WTC11 (cell line): ENCODE measurements at regions not wholly inside any gene's neighbourhood (a gene's known extent, or its start where the extent isn't known, plus 50 kb on each side); places are given as distances from the start of the nearest gene placed in this dataset.

Source experiments
- ATAC-seq: fragments of 200-7000 bp; cut with Tn5 transposase; 2 replicates; pipeline ENCODE4 v1.10.0; 2021; ENCODE audit warnings: mild to moderate bottlenecking, moderate library complexity
- CTCF ChIA-PET: fragments of 300-600 bp; sonication (Branson Sonifier 250); formaldehyde crosslinking; loops from one replicate; lab custom pipeline; 2021; ENCODE audit warnings: antibody characterized with exemption; lab: Charles Lee
- POLR2A ChIA-PET: fragments of 350-600 bp; sonication (Branson Sonifier 250); formaldehyde crosslinking; loops from one replicate; lab custom pipeline; 2021; ENCODE audit warnings: antibody characterized with exemption; lab: Charles Lee
- DNase-seq: peaks from one replicate; pipeline ENCODE4 v3.0.0; 2021; ENCODE audit warnings: low spot score
- H3K27ac Mint-ChIP-seq: 2 replicates; pipeline ENCODE4 v1.8.0; 2021; ENCODE audit warnings: mixed read lengths
- H3K27me3 Mint-ChIP-seq: 2 replicates; pipeline ENCODE4 v1.8.0; 2021; ENCODE audit warnings: low read depth, mild to moderate bottlenecking, moderate library complexity, mixed read lengths
- H3K36me3 Mint-ChIP-seq: 2 replicates; pipeline ENCODE4 v1.8.0; 2021; ENCODE audit warnings: mixed read lengths
- H3K4me1 Mint-ChIP-seq: 2 replicates; pipeline ENCODE4 v1.8.0; 2022; ENCODE audit warnings: mixed read lengths
- H3K4me3 Mint-ChIP-seq: 2 replicates; pipeline ENCODE4 v1.8.0; 2021; ENCODE audit warnings: mild to moderate bottlenecking, moderate library complexity, mixed read lengths
- H3K9me3 Mint-ChIP-seq: 2 replicates; pipeline ENCODE4 v1.8.0; 2021; ENCODE audit warnings: mixed read lengths
- AFF4 ChIP-seq: sonication (generic); formaldehyde crosslinking; IDR thresholded peaks from 2 replicates; pipeline ENCODE4 v1.8.1; 2023; ENCODE audit warnings: mild to moderate bottlenecking, missing genetic modification reagents, borderline replicate concordance
- CREM ChIP-seq: sonication (generic); formaldehyde crosslinking; IDR thresholded peaks from 2 replicates; pipeline ENCODE4 v1.8.1; 2022; ENCODE audit warnings: mild to moderate bottlenecking, missing genetic modification reagents, moderate library complexity
- E2F4 ChIP-seq: sonication (generic); formaldehyde crosslinking; IDR thresholded peaks from 2 replicates; pipeline ENCODE4 v1.8.1; 2022; ENCODE audit warnings: low read depth, mild to moderate bottlenecking, moderate library complexity, missing genetic modification reagents, borderline replicate concordance
- FOXJ3 ChIP-seq: sonication (generic); formaldehyde crosslinking; IDR thresholded peaks from 2 replicates; pipeline ENCODE4 v1.9.0; 2021; ENCODE audit warnings: missing genetic modification reagents, mild to moderate bottlenecking, borderline replicate concordance
- GABPB1 ChIP-seq: sonication (generic); formaldehyde crosslinking; IDR thresholded peaks from 2 replicates; pipeline ENCODE4 v1.8.1; 2023; ENCODE audit warnings: mild to moderate bottlenecking, missing genetic modification reagents
- GTF2I ChIP-seq: fragments of 250-450 bp; sonication (Bioruptor Pico); conservative IDR thresholded peaks from 2 replicates; pipeline ENCODE4 v1.4.0; 2021; ENCODE audit warnings: mild to moderate bottlenecking
- JAZF1 ChIP-seq: fragments of 250-450 bp; sonication (Bioruptor Pico); IDR thresholded peaks from 2 replicates; pipeline ENCODE4 v1.9.0; 2021; ENCODE audit warnings: moderate library complexity, mild to moderate bottlenecking, inconsistent platforms
- MYBL2 ChIP-seq: sonication (generic); formaldehyde crosslinking; IDR thresholded peaks from 2 replicates; pipeline ENCODE4 v1.8.1; 2023; ENCODE audit warnings: mild to moderate bottlenecking, moderate library complexity, missing genetic modification reagents
- NFATC4 ChIP-seq: fragments of 250-450 bp; sonication (Bioruptor Pico); IDR thresholded peaks from 2 replicates; pipeline ENCODE4 v1.9.0; 2021; ENCODE audit warnings: mild to moderate bottlenecking
- NFE2L1 ChIP-seq: sonication (generic); formaldehyde crosslinking; IDR thresholded peaks from 2 replicates; pipeline ENCODE4 v1.8.1; 2023; ENCODE audit warnings: missing genetic modification reagents
- NR1H2 ChIP-seq: sonication (generic); formaldehyde crosslinking; IDR thresholded peaks from 2 replicates; pipeline ENCODE4 v1.9.0; 2021; ENCODE audit warnings: mild to moderate bottlenecking, moderate library complexity, missing genetic modification reagents
- NR2C2 ChIP-seq: sonication (generic); formaldehyde crosslinking; IDR thresholded peaks from 2 replicates; pipeline ENCODE4 v1.8.0; 2022; ENCODE audit warnings: mild to moderate bottlenecking, missing genetic modification reagents
- PRRX2 ChIP-seq: fragments of 250-450 bp; sonication (Bioruptor Pico); IDR thresholded peaks from 2 replicates; pipeline ENCODE4 v1.8.0; 2021; ENCODE audit warnings: mild to moderate bottlenecking
- SOX15 ChIP-seq: fragments of 250-450 bp; sonication (Bioruptor Pico); IDR thresholded peaks from 2 replicates; pipeline ENCODE4 v1.9.0; 2021; ENCODE audit warnings: mild to moderate bottlenecking
- SP1 ChIP-seq: sonication (generic); formaldehyde crosslinking; conservative IDR thresholded peaks from 2 replicates; pipeline ENCODE4 v1.8.1; 2022; ENCODE audit warnings: missing genetic modification reagents
- ZNF232 ChIP-seq: sonication (generic); formaldehyde crosslinking; IDR thresholded peaks from 2 replicates; pipeline ENCODE4 v1.8.0; 2022; ENCODE audit warnings: mild to moderate bottlenecking, missing genetic modification reagents
- ZNF263 ChIP-seq: sonication (generic); formaldehyde crosslinking; IDR thresholded peaks from 2 replicates; pipeline ENCODE4 v1.8.1; 2022; ENCODE audit warnings: low read depth, mild to moderate bottlenecking, moderate library complexity, missing genetic modification reagents
- TF ChIP-seq, protein P1 (sequence below): sonication (generic); formaldehyde crosslinking; IDR thresholded peaks from 2 replicates; pipeline ENCODE4 v1.8.1; 2023; ENCODE audit warnings: mild to moderate bottlenecking, missing genetic modification reagents, moderate library complexity
- TF ChIP-seq, protein P2 (sequence below): sonication (generic); formaldehyde crosslinking; conservative IDR thresholded peaks from 2 replicates; pipeline ENCODE4 v1.8.1; 2023; ENCODE audit warnings: mild to moderate bottlenecking, low read depth, missing genetic modification reagents, moderate library complexity
- TF ChIP-seq, protein P3 (sequence below): sonication (generic); formaldehyde crosslinking; IDR thresholded peaks from 2 replicates; pipeline ENCODE4 v1.8.1; 2022; ENCODE audit warnings: mild to moderate bottlenecking, missing genetic modification reagents, moderate library complexity, borderline replicate concordance

GRCh38 chr7:136229790-136230189, 252.6 kb upstream of the MTPN start (continued):
- no peak for TF ChIP-seq AFF4
- no peak for TF ChIP-seq NFATC4 (CRISPR knock-in tag)
- TF ChIP-seq MYBL2 (CRISPR knock-in tag): no peak

DNA sequence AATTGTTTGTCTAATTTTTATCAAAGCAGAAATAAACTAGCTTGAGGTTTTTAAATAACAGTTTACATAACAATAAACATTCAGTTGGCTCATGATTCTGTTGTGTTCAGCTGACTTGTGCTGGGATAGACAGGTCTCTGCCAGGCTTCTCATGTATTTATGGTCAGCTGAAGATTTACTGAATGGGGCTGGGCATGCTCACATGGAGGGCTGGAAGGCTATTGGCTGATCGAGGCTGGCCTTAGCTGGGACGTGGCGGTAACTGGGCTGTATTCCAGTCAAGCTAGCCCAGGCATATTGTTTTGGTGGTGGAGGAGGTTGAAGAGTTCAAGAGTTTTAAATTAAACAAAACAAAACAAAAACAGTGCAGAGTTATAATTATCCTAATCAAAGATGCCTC, 251.0 kb upstream of the MTPN start:
- ATAC-seq (no peak), DNase-seq (no peak)
- no peaks in the 10 kb centered on the region; the same call in 1 of the 2 replicates for H3K36me3 Mint-ChIP-seq
- no peak for TF ChIP-seq NFE2L1 (CRISPR knock-in tag)
- TF ChIP-seq MYBL2 (CRISPR knock-in tag): no peak
- no peak for TF ChIP-seq CREM (CRISPR knock-in tag)
- TF ChIP-seq NR2C2 (CRISPR knock-in tag): no peak
- TF ChIP-seq SOX15: no peak
- TF ChIP-seq JAZF1 (CRISPR knock-in tag): no peak
- TF ChIP-seq SP1: no peak
- TF ChIP-seq GTF2I (CRISPR knock-in tag): no peak
- TF ChIP-seq AFF4: no peak
- TF ChIP-seq E2F4 (CRISPR knock-in tag): no peak
- TF ChIP-seq PRRX2 (CRISPR knock-in tag): no peak
- TF ChIP-seq, protein P1, sequence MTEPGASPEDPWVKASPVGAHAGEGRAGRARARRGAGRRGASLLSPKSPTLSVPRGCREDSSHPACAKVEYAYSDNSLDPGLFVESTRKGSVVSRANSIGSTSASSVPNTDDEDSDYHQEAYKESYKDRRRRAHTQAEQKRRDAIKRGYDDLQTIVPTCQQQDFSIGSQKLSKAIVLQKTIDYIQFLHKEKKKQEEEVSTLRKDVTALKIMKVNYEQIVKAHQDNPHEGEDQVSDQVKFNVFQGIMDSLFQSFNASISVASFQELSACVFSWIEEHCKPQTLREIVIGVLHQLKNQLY (CRISPR knock-in tag): no peak
- no peak for TF ChIP-seq NR1H2 (CRISPR knock-in tag)
- TF ChIP-seq, protein P2, sequence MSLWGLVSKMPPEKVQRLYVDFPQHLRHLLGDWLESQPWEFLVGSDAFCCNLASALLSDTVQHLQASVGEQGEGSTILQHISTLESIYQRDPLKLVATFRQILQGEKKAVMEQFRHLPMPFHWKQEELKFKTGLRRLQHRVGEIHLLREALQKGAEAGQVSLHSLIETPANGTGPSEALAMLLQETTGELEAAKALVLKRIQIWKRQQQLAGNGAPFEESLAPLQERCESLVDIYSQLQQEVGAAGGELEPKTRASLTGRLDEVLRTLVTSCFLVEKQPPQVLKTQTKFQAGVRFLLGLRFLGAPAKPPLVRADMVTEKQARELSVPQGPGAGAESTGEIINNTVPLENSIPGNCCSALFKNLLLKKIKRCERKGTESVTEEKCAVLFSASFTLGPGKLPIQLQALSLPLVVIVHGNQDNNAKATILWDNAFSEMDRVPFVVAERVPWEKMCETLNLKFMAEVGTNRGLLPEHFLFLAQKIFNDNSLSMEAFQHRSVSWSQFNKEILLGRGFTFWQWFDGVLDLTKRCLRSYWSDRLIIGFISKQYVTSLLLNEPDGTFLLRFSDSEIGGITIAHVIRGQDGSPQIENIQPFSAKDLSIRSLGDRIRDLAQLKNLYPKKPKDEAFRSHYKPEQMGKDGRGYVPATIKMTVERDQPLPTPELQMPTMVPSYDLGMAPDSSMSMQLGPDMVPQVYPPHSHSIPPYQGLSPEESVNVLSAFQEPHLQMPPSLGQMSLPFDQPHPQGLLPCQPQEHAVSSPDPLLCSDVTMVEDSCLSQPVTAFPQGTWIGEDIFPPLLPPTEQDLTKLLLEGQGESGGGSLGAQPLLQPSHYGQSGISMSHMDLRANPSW (CRISPR knock-in tag): no peak
- TF ChIP-seq FOXJ3 (CRISPR knock-in tag): no peak
- TF ChIP-seq ZNF232 (CRISPR knock-in tag): no peak
- TF ChIP-seq ZNF263 (CRISPR knock-in tag): no peak
- TF ChIP-seq, protein P3, sequence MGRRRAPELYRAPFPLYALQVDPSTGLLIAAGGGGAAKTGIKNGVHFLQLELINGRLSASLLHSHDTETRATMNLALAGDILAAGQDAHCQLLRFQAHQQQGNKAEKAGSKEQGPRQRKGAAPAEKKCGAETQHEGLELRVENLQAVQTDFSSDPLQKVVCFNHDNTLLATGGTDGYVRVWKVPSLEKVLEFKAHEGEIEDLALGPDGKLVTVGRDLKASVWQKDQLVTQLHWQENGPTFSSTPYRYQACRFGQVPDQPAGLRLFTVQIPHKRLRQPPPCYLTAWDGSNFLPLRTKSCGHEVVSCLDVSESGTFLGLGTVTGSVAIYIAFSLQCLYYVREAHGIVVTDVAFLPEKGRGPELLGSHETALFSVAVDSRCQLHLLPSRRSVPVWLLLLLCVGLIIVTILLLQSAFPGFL: no peak
- no peak for TF ChIP-seq GABPB1 (CRISPR knock-in tag)
- ChIA-PET CTCF (no interaction called here), POLR2A (no interaction called here)
- no peak overlapping the region for H3K4me3 Mint-ChIP-seq
- peaks cover 31% of the 10 kb centered on the region for H3K9me3 Mint-ChIP-seq
- peaks cover 5% of the 10 kb centered on the region; the same call in 1 of the 2 replicates for H3K4me1 Mint-ChIP-seq
- H3K27me3 Mint-ChIP-seq: no peaks in the 10 kb centered on the region
- H3K27ac Mint-ChIP-seq: no peak overlapping the region
